SK-N-SH (cell line): ENCODE measurements at regions not wholly inside any gene's neighbourhood (a gene's known extent, or its start where the extent isn't known, plus 50 kb on each side); places are given as distances from the start of the nearest gene placed in this dataset.

ENCODE experiments used
- CTCF ChIA-PET: fragments of 300-600, 350-600 bp; formaldehyde crosslinking; extraction: SDS; loops from one replicate; lab custom pipeline; 2021; lab: Yijun Ruan, JAX
- POLR2A ChIA-PET: fragments of 350-600 bp; sonication (Branson Sonifier 250); formaldehyde crosslinking; extraction: SDS; loops from one replicate; lab custom pipeline; 2020; ENCODE audit warnings: antibody characterized with exemption, inconsistent platforms; lab: Yijun Ruan, JAX
- DNase-seq: peaks from one replicate; pipeline ENCODE4 v3.0.0; 2012
- H2AFZ ChIP-seq: fragments of 200-600 bp; sonication (generic); 2 replicates; pipeline ENCODE4 v1.8.1; 2016; ENCODE audit warnings: antibody characterized with exemption, mild to moderate bottlenecking, low read depth
- H3F3A ChIP-seq: fragments of 200-600 bp; sonication (generic); replicated peaks from 2 replicates; pipeline ENCODE3; 2016; ENCODE audit warnings: antibody characterized with exemption, mild to moderate bottlenecking; ENCODE audit not compliant: insufficient read depth
- H3K27ac ChIP-seq, 2 experiments: fragments of 200-500 bp in 1 of 2; fragments of 200-600 bp in 1 of 2; sonication (Bioruptor generic) in 1 of 2; sonication (generic), shearing (Covaris generic) in 1 of 2; 2 replicates each; pipeline versions ENCODE4 v1.5.1 to v1.6.1; 2014 to 2016; ENCODE audit warnings: low read depth in 2 of 2, inconsistent platforms in 1 of 2, low read length in 1 of 2, mild to moderate bottlenecking in 1 of 2, mixed read lengths in 1 of 2
- H3K27me3 ChIP-seq: fragments of 200-600 bp; sonication (generic), shearing (Covaris generic); 2 replicates; pipeline ENCODE4 v1.6.1; 2016; ENCODE audit warnings: mixed run types; ENCODE audit not compliant: insufficient read depth
- H3K36me3 ChIP-seq, 2 experiments: fragments of 200-500 bp in 1 of 2; fragments of 200-600 bp in 1 of 2; sonication (Bioruptor generic) in 1 of 2; sonication (generic) in 1 of 2; replicated peaks in 1 of 2; 2 replicates each; pipeline versions ENCODE3 to v1.5.1; 2014 to 2016; ENCODE audit warnings: low read length in 1 of 2, mild to moderate bottlenecking in 1 of 2; ENCODE audit not compliant: insufficient read depth in 2 of 2, control insufficient read depth in 1 of 2
- H3K4me1 ChIP-seq, 2 experiments: fragments of 200-500 bp in 1 of 2; fragments of 200-600 bp in 1 of 2; sonication (Bioruptor generic) in 1 of 2; sonication (generic), shearing (Covaris generic) in 1 of 2; 2 replicates each; pipeline versions ENCODE4 v1.5.1 to v1.6.1; 2014 to 2016; ENCODE audit warnings: low read depth in 1 of 2, low read length in 1 of 2, mixed run types in 1 of 2; ENCODE audit not compliant: insufficient read depth in 2 of 2, control insufficient read depth in 1 of 2
- H3K4me2 ChIP-seq: fragments of 200-600 bp; sonication (generic), shearing (Covaris generic); 2 replicates; pipeline ENCODE4 v1.6.1; 2017; ENCODE audit warnings: mixed run types
- H3K4me3 ChIP-seq, 2 experiments: fragments of 200-500 bp in 1 of 2; fragments of 200-600 bp in 1 of 2; sonication (Bioruptor generic) in 1 of 2; sonication (generic), shearing (Covaris generic) in 1 of 2; 2 replicates each; pipeline versions ENCODE4 v1.5.1 to v1.8.1; 2014 to 2016; ENCODE audit warnings: low read depth in 2 of 2, inconsistent platforms in 1 of 2, low read length in 1 of 2, mild to moderate bottlenecking in 1 of 2, mixed read lengths in 1 of 2, moderate library complexity in 1 of 2
- H3K79me2 ChIP-seq: fragments of 200-600 bp; sonication (generic); 2 replicates; pipeline ENCODE4 v1.8.1; 2017; ENCODE audit warnings: mild to moderate bottlenecking; ENCODE audit not compliant: insufficient read depth
- H3K9ac ChIP-seq: fragments of 200-600 bp; sonication (generic); 2 replicates; pipeline ENCODE4 v1.6.1; 2017; ENCODE audit warnings: mixed run types
- H3K9me2 ChIP-seq: fragments of 200-600 bp; sonication (generic); 2 replicates; pipeline ENCODE4 v1.6.1; 2017; ENCODE audit warnings: mixed run types
- H3K9me3 ChIP-seq: fragments of 200-600 bp; sonication (generic); 2 replicates; pipeline ENCODE4 v1.6.1; 2017; ENCODE audit warnings: mixed run types, mild to moderate bottlenecking, moderate library complexity
- H4K20me1 ChIP-seq: fragments of 200-600 bp; sonication (generic); 2 replicates; pipeline ENCODE4 v1.6.1; 2017; ENCODE audit warnings: mild to moderate bottlenecking, mixed run types; ENCODE audit not compliant: insufficient read depth
- ELF1 ChIP-seq: IDR thresholded peaks from 2 replicates; pipeline ENCODE4 v1.4.0; 2012
- EP300 ChIP-seq, 2 experiments: IDR thresholded peaks; 2 replicates each; pipeline versions ENCODE4 v1.4.0 to v1.6.1; 2012; ENCODE audit warnings: borderline replicate concordance in 1 of 2, low read depth in 1 of 2, low read length in 1 of 2
- EZH2phosphoT487 ChIP-seq: fragments of 200-600 bp; sonication (generic); IDR thresholded peaks from 2 replicates; pipeline ENCODE4 v1.6.1; 2017; ENCODE audit warnings: low read depth, mixed run types, mild to moderate bottlenecking, antibody characterized with exemption, moderate library complexity, borderline replicate concordance
- FOSL2 ChIP-seq: IDR thresholded peaks from 2 replicates; pipeline ENCODE4 v1.4.0; 2012; ENCODE audit warnings: low read depth, mild to moderate bottlenecking, moderate library complexity, borderline replicate concordance
- FOXJ3 ChIP-seq: sonication (generic); formaldehyde crosslinking; IDR thresholded peaks from 2 replicates; pipeline ENCODE4 v1.5.1; 2020; ENCODE audit warnings: mild to moderate bottlenecking, missing genetic modification reagents
- FOXM1 ChIP-seq: IDR thresholded peaks from 2 replicates; pipeline ENCODE4 v1.4.0; 2012; ENCODE audit warnings: low read depth, mild to moderate bottlenecking
- GABPA ChIP-seq: IDR thresholded peaks from 2 replicates; pipeline ENCODE4 v1.4.0; 2012; ENCODE audit warnings: low read depth, mild to moderate bottlenecking
- GATA2 ChIP-seq: sonication (generic); formaldehyde crosslinking; IDR thresholded peaks from 2 replicates; pipeline ENCODE4 v1.5.0; 2020; ENCODE audit warnings: mild to moderate bottlenecking, missing genetic modification reagents
- JUND ChIP-seq: IDR thresholded peaks from 2 replicates; pipeline ENCODE4 v1.4.0; 2012
- MEF2A ChIP-seq: IDR thresholded peaks from 2 replicates; pipeline ENCODE4 v1.4.0; 2012; ENCODE audit warnings: low read depth, borderline replicate concordance
- NFIC ChIP-seq: IDR thresholded peaks from 2 replicates; pipeline ENCODE4 v1.4.0; 2012; ENCODE audit warnings: borderline replicate concordance
- POLR2AphosphoS5 ChIP-seq: IDR thresholded peaks from 2 replicates; pipeline ENCODE4 v1.6.1; 2012; ENCODE audit warnings: low read depth, low read length
- SIN3A ChIP-seq: IDR thresholded peaks from 2 replicates; pipeline ENCODE4 v1.6.1; 2012; ENCODE audit warnings: low read depth, mild to moderate bottlenecking, low read length, moderate library complexity, borderline replicate concordance
- SMC3 ChIP-seq: IDR thresholded peaks from 2 replicates; pipeline ENCODE4 v1.6.1; 2012; ENCODE audit warnings: low read depth, low read length, improper control_type of control experiment
- TCF12 ChIP-seq: IDR thresholded peaks from 2 replicates; pipeline ENCODE4 v1.4.0; 2012
- YY1 ChIP-seq: IDR thresholded peaks from 2 replicates; pipeline ENCODE4 v1.4.0; 2012; ENCODE audit warnings: low read depth, mild to moderate bottlenecking
- WGBS: methylation state at CpG from one replicate; pipeline ENCODE4 v1.1.6; 2017; ENCODE audit warnings: low lambda C conversion rate; 5-methylcytosine and 5-hydroxymethylcytosine counted together
- TF ChIP-seq, protein P1 (sequence below): fragments of 150-350 bp; IDR thresholded peaks from 2 replicates; pipeline ENCODE4 v1.6.1; 2017; ENCODE audit warnings: antibody characterized with exemption, low read length, low read depth, borderline replicate concordance
- TF ChIP-seq, protein P2 (sequence below): IDR thresholded peaks from 2 replicates; pipeline ENCODE4 v1.4.0; 2012; ENCODE audit warnings: low read depth, borderline replicate concordance
- TF ChIP-seq, protein P3 (sequence below): fragments of 200-600 bp; sonication (generic); IDR thresholded peaks from 2 replicates; pipeline ENCODE4 v1.6.1; 2017; ENCODE audit warnings: antibody characterized with exemption, mild to moderate bottlenecking, moderate library complexity

DNA sequence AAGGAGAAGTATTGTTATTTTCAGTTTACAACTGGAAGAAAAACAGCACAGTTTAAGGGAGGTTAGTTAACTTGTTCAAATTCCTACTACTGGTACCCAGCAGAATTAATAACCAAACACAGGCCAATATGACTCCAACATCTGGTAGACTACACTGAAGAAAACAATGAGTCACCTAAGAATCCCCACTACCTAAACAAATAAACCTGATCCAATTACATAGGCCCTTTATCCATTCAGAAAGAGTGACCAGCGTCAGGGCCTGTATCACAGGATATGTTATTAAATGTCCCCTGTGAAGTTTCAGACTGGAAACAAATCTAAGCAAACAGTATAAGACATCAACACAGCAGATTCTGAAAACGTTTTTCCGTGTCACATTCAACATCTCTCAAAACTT is 492.5 kb upstream of the INTU start:
- no peak overlapping the region; the same call in 1 of the 2 replicates for H2AFZ ChIP-seq
- WGBS: 37% methylated on average over 3 of the region's 3 CpGs
- H4K20me1 ChIP-seq: no peaks in the 10 kb centered on the region
- H3K9me2 ChIP-seq: no peaks in the 10 kb centered on the region
- CTCF ChIA-PET: no interaction called here
- H3K4me3 ChIP-seq: no peak overlapping the region
- POLR2A ChIA-PET: no interaction called here
- TF ChIP-seq FOXM1 (no peak), YY1 (no peak), SIN3A (no peak), GATA2 (CRISPR knock-in tag) (no peak), JUND (no peak), ELF1 (no peak), FOSL2 (no peak), EZH2phosphoT487 (no peak), POLR2AphosphoS5 (no peak)
- TF ChIP-seq, protein P1, sequence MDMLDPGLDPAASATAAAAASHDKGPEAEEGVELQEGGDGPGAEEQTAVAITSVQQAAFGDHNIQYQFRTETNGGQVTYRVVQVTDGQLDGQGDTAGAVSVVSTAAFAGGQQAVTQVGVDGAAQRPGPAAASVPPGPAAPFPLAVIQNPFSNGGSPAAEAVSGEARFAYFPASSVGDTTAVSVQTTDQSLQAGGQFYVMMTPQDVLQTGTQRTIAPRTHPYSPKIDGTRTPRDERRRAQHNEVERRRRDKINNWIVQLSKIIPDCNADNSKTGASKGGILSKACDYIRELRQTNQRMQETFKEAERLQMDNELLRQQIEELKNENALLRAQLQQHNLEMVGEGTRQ: no peak
- TF ChIP-seq, protein P2, sequence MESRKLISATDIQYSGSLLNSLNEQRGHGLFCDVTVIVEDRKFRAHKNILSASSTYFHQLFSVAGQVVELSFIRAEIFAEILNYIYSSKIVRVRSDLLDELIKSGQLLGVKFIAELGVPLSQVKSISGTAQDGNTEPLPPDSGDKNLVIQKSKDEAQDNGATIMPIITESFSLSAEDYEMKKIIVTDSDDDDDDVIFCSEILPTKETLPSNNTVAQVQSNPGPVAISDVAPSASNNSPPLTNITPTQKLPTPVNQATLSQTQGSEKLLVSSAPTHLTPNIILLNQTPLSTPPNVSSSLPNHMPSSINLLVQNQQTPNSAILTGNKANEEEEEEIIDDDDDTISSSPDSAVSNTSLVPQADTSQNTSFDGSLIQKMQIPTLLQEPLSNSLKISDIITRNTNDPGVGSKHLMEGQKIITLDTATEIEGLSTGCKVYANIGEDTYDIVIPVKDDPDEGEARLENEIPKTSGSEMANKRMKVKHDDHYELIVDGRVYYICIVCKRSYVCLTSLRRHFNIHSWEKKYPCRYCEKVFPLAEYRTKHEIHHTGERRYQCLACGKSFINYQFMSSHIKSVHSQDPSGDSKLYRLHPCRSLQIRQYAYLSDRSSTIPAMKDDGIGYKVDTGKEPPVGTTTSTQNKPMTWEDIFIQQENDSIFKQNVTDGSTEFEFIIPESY: no peak
- no peak overlapping the region for H3K9ac ChIP-seq
- no peak overlapping the region for H3K27ac ChIP-seq
- H3K4me2 ChIP-seq: no peak overlapping the region
- no peaks in the 10 kb centered on the region for H3K27me3 ChIP-seq
- H3K79me2 ChIP-seq: no peaks in the 10 kb centered on the region
- no peaks in the 10 kb centered on the region for H3K36me3 ChIP-seq
- no peaks in the 10 kb centered on the region for H3F3A ChIP-seq
- DNase-seq: no peak
- H3K4me1 ChIP-seq: no peaks in the 10 kb centered on the region; a peak in 1 of 4 replicates
- H3K9me3 ChIP-seq: no peaks in the 10 kb centered on the region

DNA sequence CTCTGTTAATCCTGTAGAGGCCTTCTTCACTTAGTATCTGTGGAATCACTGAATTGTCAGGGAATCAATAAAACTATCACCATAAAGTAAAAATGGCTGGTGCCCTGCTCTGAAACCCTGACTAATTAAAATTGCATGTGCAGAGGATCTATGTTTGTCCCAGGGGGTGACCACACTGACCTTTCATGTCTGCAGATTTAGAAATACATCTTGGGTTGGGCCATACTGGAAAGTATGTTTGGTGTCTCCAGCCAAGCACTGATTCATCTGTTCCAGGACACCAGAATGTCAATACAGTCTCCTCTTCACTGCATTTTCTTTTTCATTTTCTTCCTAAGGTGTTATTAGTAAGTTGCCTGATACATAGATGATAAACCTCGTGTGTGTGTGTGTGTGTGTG is 490.9 kb upstream of the INTU start:
- H3K9me2 ChIP-seq: no peaks in the 10 kb centered on the region
- no peaks in the 10 kb centered on the region for H3F3A ChIP-seq
- H3K9me3 ChIP-seq: no peaks in the 10 kb centered on the region
- no peaks in the 10 kb centered on the region; a peak in 1 of 4 replicates for H3K4me1 ChIP-seq
- H3K27ac ChIP-seq: no peak overlapping the region
- TF ChIP-seq MEF2A: no peak
- TF ChIP-seq EP300 (IDR thresholded peaks at IDR 0.05; ENCODE audit: borderline replicate concordance in 1 of 2, low read depth in 1 of 2, low read length in 1 of 2): peak in 1 of 2 experiments; percentile 11; a peak in 1 of 4 replicates
- no peak for TF ChIP-seq ELF1
- no peak for TF ChIP-seq POLR2AphosphoS5
- TF ChIP-seq EZH2phosphoT487: no peak
- 0 out of 2 replicates have a peak, but pooled peaks have one; percentile 19 for TF ChIP-seq TCF12
- TF ChIP-seq JUND: no peak
- TF ChIP-seq, protein P3, sequence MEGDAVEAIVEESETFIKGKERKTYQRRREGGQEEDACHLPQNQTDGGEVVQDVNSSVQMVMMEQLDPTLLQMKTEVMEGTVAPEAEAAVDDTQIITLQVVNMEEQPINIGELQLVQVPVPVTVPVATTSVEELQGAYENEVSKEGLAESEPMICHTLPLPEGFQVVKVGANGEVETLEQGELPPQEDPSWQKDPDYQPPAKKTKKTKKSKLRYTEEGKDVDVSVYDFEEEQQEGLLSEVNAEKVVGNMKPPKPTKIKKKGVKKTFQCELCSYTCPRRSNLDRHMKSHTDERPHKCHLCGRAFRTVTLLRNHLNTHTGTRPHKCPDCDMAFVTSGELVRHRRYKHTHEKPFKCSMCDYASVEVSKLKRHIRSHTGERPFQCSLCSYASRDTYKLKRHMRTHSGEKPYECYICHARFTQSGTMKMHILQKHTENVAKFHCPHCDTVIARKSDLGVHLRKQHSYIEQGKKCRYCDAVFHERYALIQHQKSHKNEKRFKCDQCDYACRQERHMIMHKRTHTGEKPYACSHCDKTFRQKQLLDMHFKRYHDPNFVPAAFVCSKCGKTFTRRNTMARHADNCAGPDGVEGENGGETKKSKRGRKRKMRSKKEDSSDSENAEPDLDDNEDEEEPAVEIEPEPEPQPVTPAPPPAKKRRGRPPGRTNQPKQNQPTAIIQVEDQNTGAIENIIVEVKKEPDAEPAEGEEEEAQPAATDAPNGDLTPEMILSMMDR: no peak
- no peak for TF ChIP-seq SMC3
- TF ChIP-seq NFIC: no peak
- no peak for TF ChIP-seq FOXJ3 (CRISPR knock-in tag)
- no peak for TF ChIP-seq GABPA
- TF ChIP-seq, all 33 proteins: peak for 2
- H3K27me3 ChIP-seq: no peaks in the 10 kb centered on the region
- no peaks in the 10 kb centered on the region for H4K20me1 ChIP-seq
- ChIA-PET CTCF (interaction anchor here (0.9 to 1.0 kb wide), 2 partner anchors 9 to 89 kb away, joined by 3 read pairs; no protein-coding TSS in a partner anchor), POLR2A (no interaction called here)
- no peak overlapping the region for H3K4me3 ChIP-seq
- H2AFZ ChIP-seq: no peak overlapping the region
- no peak overlapping the region for H3K9ac ChIP-seq
- H3K79me2 ChIP-seq: no peaks in the 10 kb centered on the region
- no peak for DNase-seq
- 0% methylated on average over 1 of the region's 1 CpG for WGBS
- H3K36me3 ChIP-seq: no peaks in the 10 kb centered on the region
- no peak overlapping the region for H3K4me2 ChIP-seq
